ENCODE measurements at regions not wholly inside any gene's neighbourhood (a gene's known extent, or its start where the extent isn't known, plus 50 kb on each side); places are given as distances from the start of the nearest gene placed in this dataset.

DNA sequence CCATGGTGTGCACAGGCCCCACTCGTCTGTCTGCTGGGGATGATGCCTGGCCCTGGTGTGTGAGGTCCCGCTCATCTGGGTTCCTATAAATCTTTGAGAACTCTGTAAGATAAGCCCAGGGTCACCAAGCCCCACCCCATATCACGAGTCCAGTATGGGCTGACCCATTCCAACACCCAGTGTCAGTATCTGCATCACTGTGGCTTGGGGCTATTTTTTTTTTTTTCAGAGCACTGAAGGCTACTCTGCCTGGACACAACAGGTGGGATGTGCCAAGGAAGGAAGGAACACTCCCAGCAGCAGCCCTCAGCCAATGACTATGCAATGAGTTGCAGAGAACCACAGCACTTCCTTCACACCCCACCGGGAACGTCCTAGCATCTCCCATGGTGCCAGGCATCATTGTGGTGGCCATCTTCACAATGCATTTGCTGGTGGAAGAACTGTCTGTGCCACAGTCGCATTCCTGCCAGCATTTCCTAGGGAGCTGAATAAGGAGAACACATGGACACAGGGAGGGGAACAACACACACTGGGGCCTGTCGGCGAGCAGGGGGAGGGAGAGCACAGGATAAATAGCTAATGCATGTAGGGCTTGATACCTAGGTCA, 83.1 kb upstream of the TSHZ3 start:
- no peak overlapping the region for H4K8ac ChIP-seq (ENCODE audit: low read depth in 2 of 2, low read length in 2 of 2)
- no peak overlapping the region for H2AK9ac ChIP-seq (replicated peaks; ENCODE audit: low read depth, low read length, poor library complexity)
- no peak overlapping the region for H3K18ac ChIP-seq (ENCODE audit: low read depth, low read length)
- H3K9ac ChIP-seq (ENCODE audit: low read depth, low read length) = no peak overlapping the region
- no peak overlapping the region for H3K4me3 ChIP-seq (ENCODE audit: insufficient read depth, low read depth, low read length)
- H3K9me1 ChIP-seq (ENCODE audit: insufficient read depth, low read length) = no peaks in the 10 kb centered on the region
- dilution Hi-C loops (cut with HindIII; ENCODE audit: low sequenced_read_pairs, unreplicated experiment) = no loop called here
- H3K23ac ChIP-seq (ENCODE audit: low read depth, low read length) = no peak overlapping the region
- no peak overlapping the region for H4K5ac ChIP-seq (ENCODE audit: low read depth, low read length)
- peaks cover 2% of the 10 kb centered on the region for H3K27me3 ChIP-seq (ENCODE audit: control insufficient read depth, insufficient read depth, low read length)
- DNase-seq (no peak), ATAC-seq (ENCODE audit: low read depth) (no peak)
- H3K4ac ChIP-seq (ENCODE audit: low read depth, low read length) = no peak overlapping the region
- no peak overlapping the region for H3K56ac ChIP-seq (ENCODE audit: extremely low read depth, insufficient read depth, low read length)
- 0 out of 2 replicates have a peak, but pooled peaks cover 2% of the 10 kb centered on the region for H3K9me3 ChIP-seq (ENCODE audit: control insufficient read depth, insufficient read depth, low read length)
- TF ChIP-seq RFX5 (IDR thresholded peaks at IDR 0.05; ENCODE audit: low read depth, low read length) (no peak), NFE2L2 (IDR thresholded peaks at IDR 0.05; ENCODE audit: low read depth, low read length) (no peak), FOS (IDR thresholded peaks at IDR 0.05; ENCODE audit: low read depth, low read length) (no peak), MAFK (IDR thresholded peaks at IDR 0.05; ENCODE audit: low read depth, low read length) (no peak), POLR2A (IDR thresholded peaks at IDR 0.05; ENCODE audit: low read depth, low read length) (no peak), SMC3 (IDR thresholded peaks at IDR 0.05; ENCODE audit: low read depth, low read length) (no peak), CHD1 (IDR thresholded peaks at IDR 0.05; ENCODE audit: low read depth, low read length) (no peak), RCOR1 (IDR thresholded peaks at IDR 0.05; ENCODE audit: insufficient replicate concordance, low read length) (no peak), MAZ (IDR thresholded peaks at IDR 0.05; ENCODE audit: borderline replicate concordance, low read depth, low read length) (no peak)
- TF ChIP-seq, protein P1, sequence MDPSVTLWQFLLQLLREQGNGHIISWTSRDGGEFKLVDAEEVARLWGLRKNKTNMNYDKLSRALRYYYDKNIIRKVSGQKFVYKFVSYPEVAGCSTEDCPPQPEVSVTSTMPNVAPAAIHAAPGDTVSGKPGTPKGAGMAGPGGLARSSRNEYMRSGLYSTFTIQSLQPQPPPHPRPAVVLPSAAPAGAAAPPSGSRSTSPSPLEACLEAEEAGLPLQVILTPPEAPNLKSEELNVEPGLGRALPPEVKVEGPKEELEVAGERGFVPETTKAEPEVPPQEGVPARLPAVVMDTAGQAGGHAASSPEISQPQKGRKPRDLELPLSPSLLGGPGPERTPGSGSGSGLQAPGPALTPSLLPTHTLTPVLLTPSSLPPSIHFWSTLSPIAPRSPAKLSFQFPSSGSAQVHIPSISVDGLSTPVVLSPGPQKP (IDR thresholded peaks at IDR 0.05; ENCODE audit: borderline replicate concordance, low read depth, low read length) = no peak
- TF ChIP-seq, protein P2, sequence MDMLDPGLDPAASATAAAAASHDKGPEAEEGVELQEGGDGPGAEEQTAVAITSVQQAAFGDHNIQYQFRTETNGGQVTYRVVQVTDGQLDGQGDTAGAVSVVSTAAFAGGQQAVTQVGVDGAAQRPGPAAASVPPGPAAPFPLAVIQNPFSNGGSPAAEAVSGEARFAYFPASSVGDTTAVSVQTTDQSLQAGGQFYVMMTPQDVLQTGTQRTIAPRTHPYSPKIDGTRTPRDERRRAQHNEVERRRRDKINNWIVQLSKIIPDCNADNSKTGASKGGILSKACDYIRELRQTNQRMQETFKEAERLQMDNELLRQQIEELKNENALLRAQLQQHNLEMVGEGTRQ (IDR thresholded peaks at IDR 0.05; ENCODE audit: low read depth, low read length) = no peak
- TF ChIP-seq, protein P3, sequence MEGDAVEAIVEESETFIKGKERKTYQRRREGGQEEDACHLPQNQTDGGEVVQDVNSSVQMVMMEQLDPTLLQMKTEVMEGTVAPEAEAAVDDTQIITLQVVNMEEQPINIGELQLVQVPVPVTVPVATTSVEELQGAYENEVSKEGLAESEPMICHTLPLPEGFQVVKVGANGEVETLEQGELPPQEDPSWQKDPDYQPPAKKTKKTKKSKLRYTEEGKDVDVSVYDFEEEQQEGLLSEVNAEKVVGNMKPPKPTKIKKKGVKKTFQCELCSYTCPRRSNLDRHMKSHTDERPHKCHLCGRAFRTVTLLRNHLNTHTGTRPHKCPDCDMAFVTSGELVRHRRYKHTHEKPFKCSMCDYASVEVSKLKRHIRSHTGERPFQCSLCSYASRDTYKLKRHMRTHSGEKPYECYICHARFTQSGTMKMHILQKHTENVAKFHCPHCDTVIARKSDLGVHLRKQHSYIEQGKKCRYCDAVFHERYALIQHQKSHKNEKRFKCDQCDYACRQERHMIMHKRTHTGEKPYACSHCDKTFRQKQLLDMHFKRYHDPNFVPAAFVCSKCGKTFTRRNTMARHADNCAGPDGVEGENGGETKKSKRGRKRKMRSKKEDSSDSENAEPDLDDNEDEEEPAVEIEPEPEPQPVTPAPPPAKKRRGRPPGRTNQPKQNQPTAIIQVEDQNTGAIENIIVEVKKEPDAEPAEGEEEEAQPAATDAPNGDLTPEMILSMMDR (conservative IDR thresholded peaks at IDR 0.05; ENCODE audit: low read depth, low read length) = no peak
- intact Hi-C loops (cut with micrococcal nuclease) = no loop called here
- H3K14ac ChIP-seq (replicated peaks; ENCODE audit: low read depth, low read length) = no peak overlapping the region
- ChIA-PET POLR2A (ENCODE audit: unreplicated experiment) (no interaction called here), CTCF (no interaction called here)
- no peak overlapping the region for H2BK5ac ChIP-seq (ENCODE audit: low read depth, low read length, poor library complexity, severe bottlenecking)
- no peak overlapping the region for H2AFZ ChIP-seq (replicated peaks; ENCODE audit: low read length, poor library complexity)
- H2BK120ac ChIP-seq (ENCODE audit: low read depth, low read length) = no peak overlapping the region
- H2AK5ac ChIP-seq (ENCODE audit: low read depth, low read length) = no peak overlapping the region
- H3K4me1 ChIP-seq (ENCODE audit: control insufficient read depth, insufficient read depth, low read length) = peaks cover 7% of the 10 kb centered on the region; the same call in 1 of the 2 replicates
- no peak overlapping the region for H2BK20ac ChIP-seq (ENCODE audit: low read depth, low read length)
- H2BK15ac ChIP-seq (ENCODE audit: low read depth, low read length) = no peak overlapping the region
- H4K91ac ChIP-seq (ENCODE audit: insufficient read depth, low read depth, low read length) = no peak overlapping the region
- H3K4me2 ChIP-seq (ENCODE audit: low read depth, low read length) = no peak overlapping the region
- H3K27ac ChIP-seq (ENCODE audit: insufficient read depth, low read length) = no peak overlapping the region
- no TSS peak for BruUV-seq (replicated peaks)
- H4K20me1 ChIP-seq (ENCODE audit: insufficient read depth, low read length) = no peaks in the 10 kb centered on the region
- H3K79me1 ChIP-seq (ENCODE audit: low read depth in 1 of 2, low read length in 2 of 2) = no peaks in the 10 kb centered on the region
- in situ Hi-C loops (cut with MboI; ENCODE audit: low sequenced_read_pairs) = no loop called here
- 70% methylated on average over 3 of the region's 8 CpGs; no CpG with 5 or more reads in 1 of the 2 experiments for WGBS, 2 experiments (ENCODE audit: extremely low coverage in 2 of 2, insufficient read length in 1 of 2)
- no peaks in the 10 kb centered on the region for H3K36me3 ChIP-seq (ENCODE audit: control insufficient read depth, insufficient read depth, low read length)

Data from IMR-90 (cell line).